GM23338 (cell line): ENCODE measurements at regions not wholly inside any gene's neighbourhood (a gene's known extent, or its start where the extent isn't known, plus 50 kb on each side); places are given as distances from the start of the nearest gene placed in this dataset.

ENCODE experiments used
- ATAC-seq: fragments of 200-7000 bp; cut with Tn5 transposase; 3 replicates; pipeline ENCODE4 v1.9.1; 2020
- DNase-seq: peaks from one replicate; pipeline ENCODE4 v3.0.0-alpha.2; 2015; ENCODE audit warnings: low spot score
- H2AFZ ChIP-seq: fragments of 200-600 bp; sonication (generic); 2 replicates; pipeline ENCODE4 v1.8.0; 2016; ENCODE audit warnings: antibody characterized with exemption, mild to moderate bottlenecking, moderate library complexity
- H3F3A ChIP-seq: fragments of 200-600 bp; sonication (generic); replicated peaks from 2 replicates; pipeline ENCODE4 v1.8.0; 2017; ENCODE audit warnings: antibody characterized with exemption, mixed run types, low read depth
- H3K27ac ChIP-seq: fragments of 200-600 bp; sonication (generic); 2 replicates; pipeline ENCODE4 v1.6.1; 2016; ENCODE audit warnings: low read depth
- H3K27me3 ChIP-seq: fragments of 200-600 bp; sonication (generic); 2 replicates; pipeline ENCODE4 v1.8.0; 2016; ENCODE audit warnings: mild to moderate bottlenecking, mixed run types, moderate library complexity; ENCODE audit not compliant: insufficient read depth
- H3K36me3 ChIP-seq: fragments of 200-600 bp; sonication (generic); 2 replicates; pipeline ENCODE4 v1.8.0; 2016; ENCODE audit warnings: mild to moderate bottlenecking; ENCODE audit not compliant: insufficient read depth
- H3K4me1 ChIP-seq: fragments of 200-600 bp; sonication (generic); 2 replicates; pipeline ENCODE4 v1.8.0; 2016; ENCODE audit warnings: mild to moderate bottlenecking, moderate library complexity; ENCODE audit not compliant: insufficient read depth
- H3K4me2 ChIP-seq: fragments of 200-600 bp; sonication (generic); 2 replicates; pipeline ENCODE4 v1.7.1; 2017; ENCODE audit warnings: mixed run types
- H3K4me3 ChIP-seq: fragments of 200-600 bp; sonication (generic); 2 replicates; pipeline ENCODE4 v1.6.1; 2016; ENCODE audit warnings: mixed run types
- H3K79me2 ChIP-seq: fragments of 200-600 bp; sonication (generic); replicated peaks from 2 replicates; pipeline ENCODE4 v1.8.0; 2017; ENCODE audit warnings: mild to moderate bottlenecking; ENCODE audit not compliant: insufficient read depth
- H3K9me2 ChIP-seq: fragments of 200-600 bp; sonication (generic); 2 replicates; pipeline ENCODE4 v1.8.0; 2017; ENCODE audit not compliant: insufficient read depth
- H4K20me1 ChIP-seq: fragments of 200-600 bp; sonication (generic); replicated peaks from 2 replicates; pipeline ENCODE4 v1.8.0; 2017; ENCODE audit warnings: mild to moderate bottlenecking; ENCODE audit not compliant: insufficient read depth
- H3K27ac Mint-ChIP-seq: 2 replicates; pipeline ENCODE4 v1.8.0; 2020; ENCODE audit warnings: inconsistent platforms, mild to moderate bottlenecking, moderate library complexity, mixed read lengths
- H3K27me3 Mint-ChIP-seq: 3 replicates; pipeline ENCODE4 v1.8.0; 2022; ENCODE audit warnings: low read depth, mild to moderate bottlenecking, moderate library complexity, mixed read lengths, inconsistent platforms; ENCODE audit not compliant: insufficient read depth, poor library complexity
- H3K36me3 Mint-ChIP-seq: 3 replicates; pipeline ENCODE4 v1.8.0; 2021; ENCODE audit warnings: low read depth, mild to moderate bottlenecking, inconsistent platforms, moderate library complexity, mixed read lengths
- H3K4me1 Mint-ChIP-seq: 3 replicates; pipeline ENCODE4 v1.8.0; 2020; ENCODE audit warnings: mild to moderate bottlenecking, inconsistent platforms, mixed read lengths
- H3K4me3 Mint-ChIP-seq: 3 replicates; pipeline ENCODE4 v1.8.0; 2021; ENCODE audit warnings: moderate library complexity, mild to moderate bottlenecking, inconsistent platforms, mixed read lengths
- H3K9me3 Mint-ChIP-seq: 3 replicates; pipeline ENCODE4 v1.8.0; 2020; ENCODE audit warnings: moderate library complexity, mild to moderate bottlenecking, inconsistent platforms, mixed read lengths
- NANOG ChIP-seq: IDR thresholded peaks from 2 replicates; pipeline ENCODE4 v1.6.1; 2016; ENCODE audit warnings: antibody characterized with exemption, borderline replicate concordance
- STAT1 ChIP-seq: IDR thresholded peaks from one replicate; pipeline ENCODE4 v1.6.1; 2016; ENCODE audit warnings: antibody characterized with exemption; ENCODE audit not compliant: unreplicated experiment
- TF ChIP-seq, protein P1 (sequence below): fragments of 250-450 bp; sonication (Bioruptor Pico); IDR thresholded peaks from 2 replicates; pipeline ENCODE4 v1.5.0; 2020; ENCODE audit warnings: mild to moderate bottlenecking, moderate library complexity
- TF ChIP-seq, protein P2 (sequence below): IDR thresholded peaks from one replicate; pipeline ENCODE4 v1.6.1; 2018; ENCODE audit warnings: antibody characterized with exemption; ENCODE audit not compliant: unreplicated experiment

DNA sequence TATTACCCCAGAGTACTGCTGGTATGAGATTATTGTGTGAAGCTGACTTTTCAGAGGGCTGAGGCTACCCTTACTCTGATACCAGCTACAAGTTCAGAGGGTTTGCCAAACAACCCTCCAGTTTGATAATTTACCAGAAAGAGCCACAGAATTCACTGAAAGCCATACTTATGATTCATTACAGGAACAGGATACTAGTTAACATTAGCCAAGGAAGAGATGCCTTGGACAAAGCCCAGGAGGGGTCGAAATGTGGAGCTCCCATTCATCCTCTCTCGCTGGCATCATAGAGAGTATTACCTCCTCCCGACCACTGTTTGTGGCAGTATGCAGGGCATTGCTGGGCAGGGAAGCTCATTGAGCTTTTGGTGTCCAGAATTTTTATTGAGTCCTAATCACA lies 364.3 kb downstream of the KCNRG start (continued):
- TF ChIP-seq, protein P1, sequence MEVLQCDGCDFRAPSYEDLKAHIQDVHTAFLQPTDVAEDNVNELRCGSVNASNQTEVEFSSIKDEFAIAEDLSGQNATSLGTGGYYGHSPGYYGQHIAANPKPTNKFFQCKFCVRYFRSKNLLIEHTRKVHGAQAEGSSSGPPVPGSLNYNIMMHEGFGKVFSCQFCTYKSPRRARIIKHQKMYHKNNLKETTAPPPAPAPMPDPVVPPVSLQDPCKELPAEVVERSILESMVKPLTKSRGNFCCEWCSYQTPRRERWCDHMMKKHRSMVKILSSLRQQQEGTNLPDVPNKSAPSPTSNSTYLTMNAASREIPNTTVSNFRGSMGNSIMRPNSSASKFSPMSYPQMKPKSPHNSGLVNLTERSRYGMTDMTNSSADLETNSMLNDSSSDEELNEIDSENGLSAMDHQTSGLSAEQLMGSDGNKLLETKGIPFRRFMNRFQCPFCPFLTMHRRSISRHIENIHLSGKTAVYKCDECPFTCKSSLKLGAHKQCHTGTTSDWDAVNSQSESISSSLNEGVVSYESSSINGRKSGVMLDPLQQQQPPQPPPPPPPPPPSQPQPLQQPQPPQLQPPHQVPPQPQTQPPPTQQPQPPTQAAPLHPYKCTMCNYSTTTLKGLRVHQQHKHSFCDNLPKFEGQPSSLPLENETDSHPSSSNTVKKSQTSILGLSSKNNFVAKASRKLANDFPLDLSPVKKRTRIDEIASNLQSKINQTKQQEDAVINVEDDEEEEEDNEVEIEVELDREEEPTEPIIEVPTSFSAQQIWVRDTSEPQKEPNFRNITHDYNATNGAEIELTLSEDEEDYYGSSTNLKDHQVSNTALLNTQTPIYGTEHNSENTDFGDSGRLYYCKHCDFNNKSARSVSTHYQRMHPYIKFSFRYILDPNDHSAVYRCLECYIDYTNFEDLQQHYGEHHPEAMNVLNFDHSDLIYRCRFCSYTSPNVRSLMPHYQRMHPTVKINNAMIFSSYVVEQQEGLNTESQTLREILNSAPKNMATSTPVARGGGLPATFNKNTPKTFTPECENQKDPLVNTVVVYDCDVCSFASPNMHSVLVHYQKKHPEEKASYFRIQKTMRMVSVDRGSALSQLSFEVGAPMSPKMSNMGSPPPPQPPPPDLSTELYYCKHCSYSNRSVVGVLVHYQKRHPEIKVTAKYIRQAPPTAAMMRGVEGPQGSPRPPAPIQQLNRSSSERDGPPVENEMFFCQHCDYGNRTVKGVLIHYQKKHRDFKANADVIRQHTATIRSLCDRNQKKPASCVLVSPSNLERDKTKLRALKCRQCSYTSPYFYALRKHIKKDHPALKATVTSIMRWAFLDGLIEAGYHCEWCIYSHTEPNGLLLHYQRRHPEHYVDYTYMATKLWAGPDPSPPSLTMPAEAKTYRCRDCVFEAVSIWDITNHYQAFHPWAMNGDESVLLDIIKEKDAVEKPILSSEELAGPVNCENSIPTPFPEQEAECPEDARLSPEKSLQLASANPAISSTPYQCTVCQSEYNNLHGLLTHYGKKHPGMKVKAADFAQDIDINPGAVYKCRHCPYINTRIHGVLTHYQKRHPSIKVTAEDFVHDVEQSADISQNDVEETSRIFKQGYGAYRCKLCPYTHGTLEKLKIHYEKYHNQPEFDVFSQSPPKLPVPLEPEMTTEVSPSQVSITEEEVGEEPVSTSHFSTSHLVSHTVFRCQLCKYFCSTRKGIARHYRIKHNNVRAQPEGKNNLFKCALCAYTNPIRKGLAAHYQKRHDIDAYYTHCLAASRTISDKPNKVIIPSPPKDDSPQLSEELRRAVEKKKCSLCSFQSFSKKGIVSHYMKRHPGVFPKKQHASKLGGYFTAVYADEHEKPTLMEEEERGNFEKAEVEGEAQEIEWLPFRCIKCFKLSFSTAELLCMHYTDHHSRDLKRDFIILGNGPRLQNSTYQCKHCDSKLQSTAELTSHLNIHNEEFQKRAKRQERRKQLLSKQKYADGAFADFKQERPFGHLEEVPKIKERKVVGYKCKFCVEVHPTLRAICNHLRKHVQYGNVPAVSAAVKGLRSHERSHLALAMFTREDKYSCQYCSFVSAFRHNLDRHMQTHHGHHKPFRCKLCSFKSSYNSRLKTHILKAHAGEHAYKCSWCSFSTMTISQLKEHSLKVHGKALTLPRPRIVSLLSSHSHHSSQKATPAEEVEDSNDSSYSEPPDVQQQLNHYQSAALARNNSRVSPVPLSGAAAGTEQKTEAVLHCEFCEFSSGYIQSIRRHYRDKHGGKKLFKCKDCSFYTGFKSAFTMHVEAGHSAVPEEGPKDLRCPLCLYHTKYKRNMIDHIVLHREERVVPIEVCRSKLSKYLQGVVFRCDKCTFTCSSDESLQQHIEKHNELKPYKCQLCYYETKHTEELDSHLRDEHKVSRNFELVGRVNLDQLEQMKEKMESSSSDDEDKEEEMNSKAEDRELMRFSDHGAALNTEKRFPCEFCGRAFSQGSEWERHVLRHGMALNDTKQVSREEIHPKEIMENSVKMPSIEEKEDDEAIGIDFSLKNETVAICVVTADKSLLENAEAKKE (CRISPR knock-in tag): no peak
- TF ChIP-seq, protein P2, sequence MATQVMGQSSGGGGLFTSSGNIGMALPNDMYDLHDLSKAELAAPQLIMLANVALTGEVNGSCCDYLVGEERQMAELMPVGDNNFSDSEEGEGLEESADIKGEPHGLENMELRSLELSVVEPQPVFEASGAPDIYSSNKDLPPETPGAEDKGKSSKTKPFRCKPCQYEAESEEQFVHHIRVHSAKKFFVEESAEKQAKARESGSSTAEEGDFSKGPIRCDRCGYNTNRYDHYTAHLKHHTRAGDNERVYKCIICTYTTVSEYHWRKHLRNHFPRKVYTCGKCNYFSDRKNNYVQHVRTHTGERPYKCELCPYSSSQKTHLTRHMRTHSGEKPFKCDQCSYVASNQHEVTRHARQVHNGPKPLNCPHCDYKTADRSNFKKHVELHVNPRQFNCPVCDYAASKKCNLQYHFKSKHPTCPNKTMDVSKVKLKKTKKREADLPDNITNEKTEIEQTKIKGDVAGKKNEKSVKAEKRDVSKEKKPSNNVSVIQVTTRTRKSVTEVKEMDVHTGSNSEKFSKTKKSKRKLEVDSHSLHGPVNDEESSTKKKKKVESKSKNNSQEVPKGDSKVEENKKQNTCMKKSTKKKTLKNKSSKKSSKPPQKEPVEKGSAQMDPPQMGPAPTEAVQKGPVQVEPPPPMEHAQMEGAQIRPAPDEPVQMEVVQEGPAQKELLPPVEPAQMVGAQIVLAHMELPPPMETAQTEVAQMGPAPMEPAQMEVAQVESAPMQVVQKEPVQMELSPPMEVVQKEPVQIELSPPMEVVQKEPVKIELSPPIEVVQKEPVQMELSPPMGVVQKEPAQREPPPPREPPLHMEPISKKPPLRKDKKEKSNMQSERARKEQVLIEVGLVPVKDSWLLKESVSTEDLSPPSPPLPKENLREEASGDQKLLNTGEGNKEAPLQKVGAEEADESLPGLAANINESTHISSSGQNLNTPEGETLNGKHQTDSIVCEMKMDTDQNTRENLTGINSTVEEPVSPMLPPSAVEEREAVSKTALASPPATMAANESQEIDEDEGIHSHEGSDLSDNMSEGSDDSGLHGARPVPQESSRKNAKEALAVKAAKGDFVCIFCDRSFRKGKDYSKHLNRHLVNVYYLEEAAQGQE: no peak
- TF ChIP-seq NANOG: no peak

DNA sequence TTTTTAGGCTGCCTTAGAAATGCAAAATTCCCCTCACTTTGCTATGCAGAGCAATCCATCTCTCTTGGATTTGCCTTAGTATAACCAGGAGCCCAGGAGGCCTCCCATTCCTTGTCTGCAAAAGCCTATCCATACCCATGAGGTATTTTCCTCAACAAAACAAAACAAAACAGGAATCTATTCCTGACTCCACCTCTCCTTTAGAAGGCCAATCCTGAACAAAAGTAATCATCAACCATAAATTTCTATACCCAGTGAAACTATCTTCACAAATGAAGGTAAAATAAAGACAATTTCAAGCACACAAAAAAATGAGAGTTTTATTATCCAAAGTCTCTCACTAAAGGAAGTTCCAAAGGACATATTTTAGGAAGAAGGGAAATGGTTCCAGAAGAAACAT lies 365.7 kb downstream of the KCNRG start:
- no peaks in the 10 kb centered on the region for H3K27me3 Mint-ChIP-seq
- Histone ChIP-seq H3K79me2 (no peaks in the 10 kb centered on the region), H4K20me1 (no peaks in the 10 kb centered on the region), H2AFZ (no peak overlapping the region), H3K9me2 (peaks cover 8% of the 10 kb centered on the region; the same call in 1 of the 2 replicates), H3K27me3 (no peaks in the 10 kb centered on the region), H3F3A (no peaks in the 10 kb centered on the region), H3K4me2 (no peak overlapping the region), H3K4me1 (peaks cover 31% of the 10 kb centered on the region), H3K36me3 (no peaks in the 10 kb centered on the region; the same call in 1 of the 2 replicates), H3K27ac (no peak overlapping the region), H3K4me3 (no peak overlapping the region)
- peaks cover 26% of the 10 kb centered on the region for H3K9me3 Mint-ChIP-seq
- no peak for TF ChIP-seq STAT1
- DNase-seq (no peak), ATAC-seq (peak; percentile 36)
- peaks cover 45% of the 10 kb centered on the region for H3K4me1 Mint-ChIP-seq
- H3K4me3 Mint-ChIP-seq: no peak overlapping the region
- H3K36me3 Mint-ChIP-seq: peaks cover 27% of the 10 kb centered on the region
- H3K27ac Mint-ChIP-seq: no peak overlapping the region; the same call in 1 of the 2 replicates
